ENCODE measurements at regions not wholly inside any gene's neighbourhood (a gene's known extent, or its start where the extent isn't known, plus 50 kb on each side); places are given as distances from the start of the nearest gene placed in this dataset.

DNA sequence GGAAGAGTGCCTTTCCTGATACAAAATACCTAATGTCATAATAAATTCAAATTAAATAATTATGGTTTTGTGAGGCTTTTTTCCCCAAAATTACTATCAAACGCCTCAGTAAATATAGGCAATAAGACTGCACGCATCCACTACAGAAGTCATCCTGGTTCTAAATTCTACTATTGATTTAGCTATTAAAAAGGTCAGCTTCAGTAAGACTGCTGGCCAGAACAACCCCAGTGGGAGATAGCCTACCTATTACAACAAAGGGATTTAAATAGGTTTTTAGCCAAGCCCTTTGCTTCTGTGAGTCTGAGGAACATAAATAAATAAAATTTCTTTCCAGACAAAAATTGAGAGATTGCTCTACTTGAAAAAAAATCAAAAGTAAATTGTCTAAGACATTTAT lies 132.1 kb downstream of the PLPPR4 start:
- in situ Hi-C loops (cut with HindIII; ENCODE audit: extremely low pct_ligation_motif_present, low pct_unique_long_range_greater_than_20kb) (no loop called here), intact Hi-C loops (cut with micrococcal nuclease; ENCODE audit: unreplicated experiment) (no loop called here)
- H2AFZ ChIP-seq (ENCODE audit: low read length), result no peak overlapping the region
- H3K4me3 ChIP-seq (replicated peaks in 1 of 3; ENCODE audit: insufficient read depth in 1 of 3, low read depth in 2 of 3, low read length in 3 of 3), result no peak overlapping the region
- FAIRE-seq (no peak), ATAC-seq (no peak), DNase-seq (ENCODE audit: low spot score) (no peak)
- no TSS peak for BruUV-seq (replicated peaks)
- no peak overlapping the region for H3K27ac ChIP-seq (ENCODE audit: extremely low read length, insufficient read depth, low read length)
- no peaks in the 10 kb centered on the region for H3K9me3 ChIP-seq (ENCODE audit: low read length)
- TF ChIP-seq CAMTA2 (CRISPR knock-in tag; IDR thresholded peaks at IDR 0.05; ENCODE audit: borderline replicate concordance) (no peak), HNRNPL (IDR thresholded peaks at IDR 0.05; ENCODE audit: low read depth, low read length) (no peak), NCOA1 (CRISPR knock-in tag; IDR thresholded peaks at IDR 0.05) (no peak), RBM22 (optimal IDR thresholded peaks at IDR 0.05; ENCODE audit: low read length) (no peak), FOXC1 (CRISPR knock-in tag; IDR thresholded peaks at IDR 0.05; ENCODE audit: borderline replicate concordance) (no peak), NFYB (CRISPR knock-in tag; IDR thresholded peaks at IDR 0.05) (no peak)
- TF ChIP-seq, protein P1, sequence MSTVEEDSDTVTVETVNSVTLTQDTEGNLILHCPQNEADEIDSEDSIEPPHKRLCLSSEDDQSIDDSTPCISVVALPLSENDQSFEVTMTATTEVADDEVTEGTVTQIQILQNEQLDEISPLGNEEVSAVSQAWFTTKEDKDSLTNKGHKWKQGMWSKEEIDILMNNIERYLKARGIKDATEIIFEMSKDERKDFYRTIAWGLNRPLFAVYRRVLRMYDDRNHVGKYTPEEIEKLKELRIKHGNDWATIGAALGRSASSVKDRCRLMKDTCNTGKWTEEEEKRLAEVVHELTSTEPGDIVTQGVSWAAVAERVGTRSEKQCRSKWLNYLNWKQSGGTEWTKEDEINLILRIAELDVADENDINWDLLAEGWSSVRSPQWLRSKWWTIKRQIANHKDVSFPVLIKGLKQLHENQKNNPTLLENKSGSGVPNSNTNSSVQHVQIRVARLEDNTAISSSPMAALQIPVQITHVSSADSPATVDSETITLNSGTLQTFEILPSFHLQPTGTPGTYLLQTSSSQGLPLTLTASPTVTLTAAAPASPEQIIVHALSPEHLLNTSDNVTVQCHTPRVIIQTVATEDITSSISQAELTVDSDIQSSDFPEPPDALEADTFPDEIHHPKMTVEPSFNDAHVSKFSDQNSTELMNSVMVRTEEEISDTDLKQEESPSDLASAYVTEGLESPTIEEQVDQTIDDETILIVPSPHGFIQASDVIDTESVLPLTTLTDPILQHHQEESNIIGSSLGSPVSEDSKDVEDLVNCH (CRISPR knock-in tag; IDR thresholded peaks at IDR 0.05), result no peak
- TF ChIP-seq, protein P2, sequence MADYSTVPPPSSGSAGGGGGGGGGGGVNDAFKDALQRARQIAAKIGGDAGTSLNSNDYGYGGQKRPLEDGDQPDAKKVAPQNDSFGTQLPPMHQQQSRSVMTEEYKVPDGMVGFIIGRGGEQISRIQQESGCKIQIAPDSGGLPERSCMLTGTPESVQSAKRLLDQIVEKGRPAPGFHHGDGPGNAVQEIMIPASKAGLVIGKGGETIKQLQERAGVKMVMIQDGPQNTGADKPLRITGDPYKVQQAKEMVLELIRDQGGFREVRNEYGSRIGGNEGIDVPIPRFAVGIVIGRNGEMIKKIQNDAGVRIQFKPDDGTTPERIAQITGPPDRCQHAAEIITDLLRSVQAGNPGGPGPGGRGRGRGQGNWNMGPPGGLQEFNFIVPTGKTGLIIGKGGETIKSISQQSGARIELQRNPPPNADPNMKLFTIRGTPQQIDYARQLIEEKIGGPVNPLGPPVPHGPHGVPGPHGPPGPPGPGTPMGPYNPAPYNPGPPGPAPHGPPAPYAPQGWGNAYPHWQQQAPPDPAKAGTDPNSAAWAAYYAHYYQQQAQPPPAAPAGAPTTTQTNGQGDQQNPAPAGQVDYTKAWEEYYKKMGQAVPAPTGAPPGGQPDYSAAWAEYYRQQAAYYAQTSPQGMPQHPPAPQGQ (CRISPR knock-in tag; IDR thresholded peaks at IDR 0.05; ENCODE audit: borderline replicate concordance), result no peak
- H3K36me3 ChIP-seq (replicated peaks in 1 of 2; ENCODE audit: control insufficient read depth in 1 of 2, insufficient read depth in 2 of 2, low read length in 2 of 2), result no peaks in the 10 kb centered on the region
- H3K4me1 ChIP-seq (ENCODE audit: insufficient read depth, low read length), result no peaks in the 10 kb centered on the region
- H3K79me2 ChIP-seq (ENCODE audit: insufficient read depth, low read length), result no peaks in the 10 kb centered on the region
- WGBS (ENCODE audit: low lambda C conversion rate), result 0% methylated on average over 2 of the region's 2 CpGs
- no peak overlapping the region for H3K4me2 ChIP-seq (ENCODE audit: low read depth, low read length)
- ChIA-PET POLR2A (no interaction called here), CTCF (ENCODE audit: low intra/inter-chr PET ratio, low total read pairs) (no interaction called here)
- H4K20me1 ChIP-seq (ENCODE audit: insufficient read depth, low read length), result no peaks in the 10 kb centered on the region
- no peak overlapping the region for H3K9ac ChIP-seq (ENCODE audit: insufficient read depth, low read depth, low read length)
- 0 out of 5 replicates have a peak, but pooled peaks cover 0 to 8% of the 10 kb centered on the region in 2 experiments for H3K27me3 ChIP-seq (ENCODE audit: control insufficient read depth in 1 of 2, insufficient read depth in 2 of 2, low read length in 2 of 2)
